ENCODE measurements at regions not wholly inside any gene's neighbourhood (a gene's known extent, or its start where the extent isn't known, plus 50 kb on each side); places are given as distances from the start of the nearest gene placed in this dataset.

DNA sequence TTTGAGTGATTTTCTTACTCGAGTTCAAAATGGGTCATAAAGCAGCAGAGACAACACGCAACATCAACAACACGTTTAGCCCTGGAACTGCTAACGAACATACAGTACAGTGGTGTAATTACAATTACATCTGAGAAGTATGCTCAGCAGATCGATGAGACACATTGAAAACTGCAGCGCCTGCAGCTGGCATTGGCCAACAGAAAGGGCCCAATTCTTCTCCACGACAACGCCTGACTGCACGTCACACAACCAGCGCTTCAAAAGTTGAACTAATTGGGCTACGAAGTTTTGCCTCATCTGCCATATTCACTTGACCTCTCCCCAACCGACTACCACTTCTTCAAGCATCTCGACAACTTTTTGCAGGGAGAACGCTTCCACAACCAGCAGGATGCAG lies 145.6 kb downstream of the SCARB1 start:
- no peaks in the 10 kb centered on the region for H3K4me1 ChIP-seq (ENCODE audit: control insufficient read depth, insufficient read depth, low read length)
- no peaks in the 10 kb centered on the region for H3K27me3 ChIP-seq (ENCODE audit: control insufficient read depth, insufficient read depth, low read length, poor library complexity, severe bottlenecking)
- peaks cover 4% of the 10 kb centered on the region for H3K4me1 Mint-ChIP-seq
- no peak overlapping the region for H3K27ac Mint-ChIP-seq
- H3K4me3 ChIP-seq (ENCODE audit: low read length) = no peak overlapping the region
- H3K27me3 Mint-ChIP-seq (ENCODE audit: insufficient read depth) = no peaks in the 10 kb centered on the region
- H3K27ac ChIP-seq (ENCODE audit: low read depth, low read length) = no peak overlapping the region
- WGBS, 2 experiments (ENCODE audit: insufficient coverage in 1 of 2, insufficient read length in 1 of 2) = 93% methylated on average over 14 of the region's 14 CpGs
- DNase-seq = no peak
- TF ChIP-seq, protein P1, sequence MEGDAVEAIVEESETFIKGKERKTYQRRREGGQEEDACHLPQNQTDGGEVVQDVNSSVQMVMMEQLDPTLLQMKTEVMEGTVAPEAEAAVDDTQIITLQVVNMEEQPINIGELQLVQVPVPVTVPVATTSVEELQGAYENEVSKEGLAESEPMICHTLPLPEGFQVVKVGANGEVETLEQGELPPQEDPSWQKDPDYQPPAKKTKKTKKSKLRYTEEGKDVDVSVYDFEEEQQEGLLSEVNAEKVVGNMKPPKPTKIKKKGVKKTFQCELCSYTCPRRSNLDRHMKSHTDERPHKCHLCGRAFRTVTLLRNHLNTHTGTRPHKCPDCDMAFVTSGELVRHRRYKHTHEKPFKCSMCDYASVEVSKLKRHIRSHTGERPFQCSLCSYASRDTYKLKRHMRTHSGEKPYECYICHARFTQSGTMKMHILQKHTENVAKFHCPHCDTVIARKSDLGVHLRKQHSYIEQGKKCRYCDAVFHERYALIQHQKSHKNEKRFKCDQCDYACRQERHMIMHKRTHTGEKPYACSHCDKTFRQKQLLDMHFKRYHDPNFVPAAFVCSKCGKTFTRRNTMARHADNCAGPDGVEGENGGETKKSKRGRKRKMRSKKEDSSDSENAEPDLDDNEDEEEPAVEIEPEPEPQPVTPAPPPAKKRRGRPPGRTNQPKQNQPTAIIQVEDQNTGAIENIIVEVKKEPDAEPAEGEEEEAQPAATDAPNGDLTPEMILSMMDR (conservative IDR thresholded peaks at IDR 0.05) = no peak
- H3K36me3 Mint-ChIP-seq (ENCODE audit: low read depth) = no peaks in the 10 kb centered on the region
- no peak overlapping the region for H3K4me3 Mint-ChIP-seq
- H3K36me3 ChIP-seq (ENCODE audit: control insufficient read depth, insufficient read depth, low read length) = no peaks in the 10 kb centered on the region
- no peaks in the 10 kb centered on the region for H3K9me3 ChIP-seq (ENCODE audit: control insufficient read depth, low read length)
- peaks cover 2% of the 10 kb centered on the region for H3K9me3 Mint-ChIP-seq
- H3K9ac ChIP-seq (ENCODE audit: extremely low read depth, low read length, poor library complexity, severe bottlenecking) = no peak overlapping the region

DNA sequence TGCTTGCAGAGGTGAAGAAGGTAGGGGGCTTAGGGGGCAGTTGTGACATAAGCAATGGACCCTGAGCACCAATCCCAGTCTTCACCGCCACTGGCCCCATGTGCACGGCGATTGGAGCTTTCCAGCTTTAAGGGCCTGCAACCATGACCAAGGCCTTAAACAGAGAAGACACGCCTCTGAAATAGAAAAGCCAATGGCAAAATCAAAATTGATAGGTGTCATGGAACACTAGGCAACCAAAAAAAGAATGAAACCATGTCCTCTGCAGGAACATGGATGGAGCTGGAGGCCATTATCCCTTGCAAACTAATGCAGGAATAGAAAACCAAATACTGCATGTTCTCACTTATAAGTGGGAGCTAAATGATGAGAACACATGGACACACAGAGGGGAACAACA lies 146.3 kb downstream of the SCARB1 start:
- Mint-ChIP-seq H3K4me1 (peaks cover 4% of the 10 kb centered on the region), H3K27me3 (ENCODE audit: insufficient read depth) (no peaks in the 10 kb centered on the region), H3K36me3 (ENCODE audit: low read depth) (no peaks in the 10 kb centered on the region), H3K4me3 (no peak overlapping the region), H3K9me3 (no peaks in the 10 kb centered on the region), H3K27ac (no peak overlapping the region)
- 96 to 100% methylated on average over 4 of the region's 4 CpGs for WGBS, 2 experiments (ENCODE audit: insufficient coverage in 1 of 2, insufficient read length in 1 of 2)
- H3K4me1 ChIP-seq (ENCODE audit: control insufficient read depth, insufficient read depth, low read length) = no peaks in the 10 kb centered on the region
- no peaks in the 10 kb centered on the region for H3K9me3 ChIP-seq (ENCODE audit: control insufficient read depth, low read length)
- H3K27ac ChIP-seq (ENCODE audit: low read depth, low read length) = no peak overlapping the region
- TF ChIP-seq, protein P1 (conservative IDR thresholded peaks at IDR 0.05) = no peak
- no peaks in the 10 kb centered on the region for H3K36me3 ChIP-seq (ENCODE audit: control insufficient read depth, insufficient read depth, low read length)
- H3K27me3 ChIP-seq (ENCODE audit: control insufficient read depth, insufficient read depth, low read length, poor library complexity, severe bottlenecking) = no peaks in the 10 kb centered on the region
- H3K4me3 ChIP-seq (ENCODE audit: low read length) = no peak overlapping the region
- no peak for DNase-seq
- H3K9ac ChIP-seq (ENCODE audit: extremely low read depth, low read length, poor library complexity, severe bottlenecking) = no peak overlapping the region

DNA sequence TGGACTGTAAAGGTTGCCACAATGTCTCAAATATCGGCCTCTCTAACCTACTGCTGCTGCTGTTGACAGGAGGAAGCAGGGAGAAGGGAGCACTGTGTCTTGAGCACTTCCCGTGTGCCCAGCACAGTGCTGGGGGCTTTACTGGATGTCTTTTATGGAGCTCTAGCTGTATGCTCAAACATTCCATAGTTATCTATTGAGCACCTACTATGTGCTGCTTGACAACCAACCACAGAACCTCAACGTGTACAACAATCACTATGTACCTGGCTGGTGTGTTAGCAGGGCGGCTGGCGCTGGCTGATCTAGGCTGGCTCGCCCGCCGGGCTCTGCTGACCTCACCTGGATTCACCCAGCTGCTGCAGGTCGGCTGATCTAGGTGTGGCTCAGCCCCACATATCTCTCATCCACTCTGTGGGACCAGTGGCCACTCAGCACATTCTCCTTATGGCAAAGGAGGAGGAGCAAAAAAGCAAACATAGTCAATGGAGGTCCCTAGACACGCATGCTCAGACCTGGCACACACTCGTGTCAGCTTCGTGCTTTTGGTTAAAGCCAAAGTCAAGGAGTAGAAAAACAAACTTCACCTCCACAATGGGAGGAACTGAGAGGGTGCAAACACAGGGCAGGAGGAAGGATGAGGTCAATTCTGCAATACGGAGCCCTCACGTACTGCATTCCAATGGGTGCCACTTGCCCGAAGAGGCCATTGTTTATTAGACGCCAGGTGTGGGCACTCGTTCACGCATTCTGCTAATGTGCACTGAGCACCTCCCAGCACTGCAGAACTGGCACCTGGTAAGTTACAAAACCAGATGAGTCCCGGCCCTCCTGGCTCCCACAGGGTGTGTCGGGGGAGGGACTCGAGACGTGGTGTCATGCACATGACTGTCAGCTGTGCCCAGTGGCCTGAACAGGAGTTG lies 147.2 kb downstream of the SCARB1 start:
- Mint-ChIP-seq H3K9me3 (no peaks in the 10 kb centered on the region), H3K27me3 (ENCODE audit: insufficient read depth) (no peaks in the 10 kb centered on the region), H3K4me1 (peaks cover 4% of the 10 kb centered on the region), H3K27ac (peak overlapping the region; percentile 3), H3K36me3 (ENCODE audit: low read depth) (no peaks in the 10 kb centered on the region), H3K4me3 (no peak overlapping the region)
- Histone ChIP-seq H3K27me3 (ENCODE audit: control insufficient read depth, insufficient read depth, low read length, poor library complexity, severe bottlenecking) (no peaks in the 10 kb centered on the region), H3K4me3 (ENCODE audit: low read length) (no peak overlapping the region), H3K9ac (ENCODE audit: extremely low read depth, low read length, poor library complexity, severe bottlenecking) (no peak overlapping the region), H3K4me1 (ENCODE audit: control insufficient read depth, insufficient read depth, low read length) (no peaks in the 10 kb centered on the region), H3K9me3 (ENCODE audit: control insufficient read depth, low read length) (no peaks in the 10 kb centered on the region), H3K36me3 (ENCODE audit: control insufficient read depth, insufficient read depth, low read length) (no peaks in the 10 kb centered on the region), H3K27ac (ENCODE audit: low read depth, low read length) (no peak overlapping the region)
- DNase-seq = no peak
- TF ChIP-seq, protein P1 (conservative IDR thresholded peaks at IDR 0.05) = peak; percentile 14
- WGBS, 2 experiments (ENCODE audit: insufficient coverage in 1 of 2, insufficient read length in 1 of 2) = 84 to 87% methylated on average over 13 to 22 of the region's 22 CpGs

Measured in endodermal cell (in vitro differentiated cells).